ENCODE measurements at regions not wholly inside any gene's neighbourhood (a gene's known extent, or its start where the extent isn't known, plus 50 kb on each side); places are given as distances from the start of the nearest gene placed in this dataset.

- no peak overlapping the region for H2BK12ac ChIP-seq (ENCODE audit: insufficient read length, low read depth, low read length)
- no peak overlapping the region for H2BK15ac ChIP-seq (ENCODE audit: low read depth, low read length)
- H3T11ph ChIP-seq (ENCODE audit: low read length), result no peak overlapping the region
- H4K91ac ChIP-seq (ENCODE audit: insufficient read length, low read depth, low read length), result no peak overlapping the region
- H3K23ac ChIP-seq (ENCODE audit: insufficient read length, low read depth, low read length), result no peak overlapping the region
- H3K56ac ChIP-seq (ENCODE audit: insufficient read length, low read depth, low read length), result no peak overlapping the region
- TF ChIP-seq, protein P1, sequence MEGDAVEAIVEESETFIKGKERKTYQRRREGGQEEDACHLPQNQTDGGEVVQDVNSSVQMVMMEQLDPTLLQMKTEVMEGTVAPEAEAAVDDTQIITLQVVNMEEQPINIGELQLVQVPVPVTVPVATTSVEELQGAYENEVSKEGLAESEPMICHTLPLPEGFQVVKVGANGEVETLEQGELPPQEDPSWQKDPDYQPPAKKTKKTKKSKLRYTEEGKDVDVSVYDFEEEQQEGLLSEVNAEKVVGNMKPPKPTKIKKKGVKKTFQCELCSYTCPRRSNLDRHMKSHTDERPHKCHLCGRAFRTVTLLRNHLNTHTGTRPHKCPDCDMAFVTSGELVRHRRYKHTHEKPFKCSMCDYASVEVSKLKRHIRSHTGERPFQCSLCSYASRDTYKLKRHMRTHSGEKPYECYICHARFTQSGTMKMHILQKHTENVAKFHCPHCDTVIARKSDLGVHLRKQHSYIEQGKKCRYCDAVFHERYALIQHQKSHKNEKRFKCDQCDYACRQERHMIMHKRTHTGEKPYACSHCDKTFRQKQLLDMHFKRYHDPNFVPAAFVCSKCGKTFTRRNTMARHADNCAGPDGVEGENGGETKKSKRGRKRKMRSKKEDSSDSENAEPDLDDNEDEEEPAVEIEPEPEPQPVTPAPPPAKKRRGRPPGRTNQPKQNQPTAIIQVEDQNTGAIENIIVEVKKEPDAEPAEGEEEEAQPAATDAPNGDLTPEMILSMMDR (conservative IDR thresholded peaks at IDR 0.05), result no peak
- no peaks in the 10 kb centered on the region for H3K27me3 ChIP-seq (ENCODE audit: insufficient read depth, low read length)
- H2BK20ac ChIP-seq (ENCODE audit: low read depth, low read length, poor library complexity, severe bottlenecking), result no peak overlapping the region
- no peaks in the 10 kb centered on the region for H3K9me3 Mint-ChIP-seq
- no peak overlapping the region for H3K4ac ChIP-seq (ENCODE audit: low read depth, low read length)
- no peaks in the 10 kb centered on the region; the same call in 1 of the 2 replicates for H3K4me1 ChIP-seq (ENCODE audit: insufficient read depth, low read length)
- H2BK5ac ChIP-seq (ENCODE audit: insufficient read length, low read length), result no peak overlapping the region
- H3K4me3 Mint-ChIP-seq, result no peak overlapping the region
- no peaks in the 10 kb centered on the region for H3K79me1 ChIP-seq (ENCODE audit: insufficient read depth, low read depth, low read length, poor library complexity, severe bottlenecking)
- H3K18ac ChIP-seq (ENCODE audit: insufficient read length, low read depth, low read length), result no peak overlapping the region
- H3K9me3 ChIP-seq (ENCODE audit: control insufficient read depth, low read depth, low read length), result no peaks in the 10 kb centered on the region
- peaks cover 0 to 5% (median 2%) of the 10 kb centered on the region in 3 experiments; a peak in 4 of 7 replicates for H3K36me3 Mint-ChIP-seq (ENCODE audit: insufficient read depth in 1 of 3, low read depth in 3 of 3)
- H2AFZ ChIP-seq (ENCODE audit: low read length), result no peak overlapping the region
- no CpG with 5 or more reads among the region's 3 CpGs for WGBS (ENCODE audit: extremely low coverage, insufficient read length, low lambda C conversion rate)
- H3K4me2 ChIP-seq (ENCODE audit: insufficient read depth, insufficient read length, low read length), result no peak overlapping the region
- no peaks in the 10 kb centered on the region for H3K27me3 Mint-ChIP-seq (ENCODE audit: low read depth)
- H4K5ac ChIP-seq (ENCODE audit: insufficient read length, low read depth, low read length), result no peak overlapping the region
- peaks cover 33 to 37% of the 10 kb centered on the region in 2 experiments for H3K4me1 Mint-ChIP-seq
- H3K27ac ChIP-seq (ENCODE audit: insufficient read length, low read depth, low read length), result no peak overlapping the region
- no peaks in the 10 kb centered on the region for H3K23me2 ChIP-seq (ENCODE audit: insufficient read length, low read depth, low read length, poor library complexity, severe bottlenecking)
- no peak overlapping the region; a peak in 1 of 7 replicates for H3K27ac Mint-ChIP-seq
- no peak overlapping the region for H2BK120ac ChIP-seq (ENCODE audit: low read depth, low read length, poor library complexity, severe bottlenecking)
- DNase-seq, result no peak
- H4K8ac ChIP-seq (replicated peaks; ENCODE audit: insufficient read length, low read depth, low read length), result no peak overlapping the region
- H3K79me2 ChIP-seq (ENCODE audit: insufficient read depth, low read length), result peaks cover 4% of the 10 kb centered on the region; the same call in 1 of the 2 replicates
- H3K9ac ChIP-seq (ENCODE audit: extremely low read depth, insufficient read length, low read length), result no peak overlapping the region
- H2AK5ac ChIP-seq (ENCODE audit: insufficient read length, low read length), result no peak overlapping the region
- H4K20me1 ChIP-seq (ENCODE audit: control insufficient read depth, insufficient read depth, insufficient read length), result no peaks in the 10 kb centered on the region
- H3K14ac ChIP-seq (ENCODE audit: insufficient read depth, low read length), result no peak overlapping the region
These were observed 504.0 kb downstream of the PCNX1 start for GRCh38 chr14:71411285-71411595.
